Sigmoid colon (tissue), 6 donors: ENCODE measurements at regions not wholly inside any gene's neighbourhood (a gene's known extent, or its start where the extent isn't known, plus 50 kb on each side); places are given as distances from the start of the nearest gene placed in this dataset.
"Not testable (repeated sequence)": the region's sequence is repeated elsewhere in the genome, so short reads cannot be mapped to it uniquely, and the experiment has no call there.

ENCODE experiments used
- DNase-seq: peaks from one replicate; pipeline ENCODE4 v3.0.0-alpha.2; 2019
- H3K27ac ChIP-seq, 4 donors: fragments of 200-600 bp; sonication (generic); one replicate each; pipeline ENCODE4 v1.5.1; 2016 to 2019; ENCODE audit warnings: mild to moderate bottlenecking in 1 of 4
- H3K27me3 ChIP-seq, 3 donors: fragments of 200-600 bp; sonication (generic); one replicate each; pipeline ENCODE4 v1.5.1; 2019; ENCODE audit warnings: mild to moderate bottlenecking in 1 of 3
- H3K36me3 ChIP-seq, 4 donors: fragments of 200-600 bp; sonication (generic); one replicate each; pipeline ENCODE4 v1.5.1; 2016 to 2019
- H3K4me1 ChIP-seq, 4 donors: fragments of 200-600 bp; sonication (generic); one replicate each; pipeline ENCODE4 v1.5.1; 2017 to 2019
- H3K4me3 ChIP-seq, 4 donors: fragments of 200-600 bp; sonication (generic); one replicate each; pipeline ENCODE4 v1.5.1; 2017 to 2019; ENCODE audit warnings: mild to moderate bottlenecking in 2 of 4, moderate library complexity in 1 of 4
- H3K9me3 ChIP-seq, 4 donors: fragments of 200-600 bp in 3 of 4; sonication (generic) in 3 of 4; one replicate each; pipeline versions ENCODE4 v1.5.1 to v1.6.1; 2013 to 2019
- EP300 ChIP-seq, 4 donors: sonication (generic); formaldehyde crosslinking; IDR thresholded peaks; one replicate each; pipeline ENCODE4 v1.6.1; 2017; ENCODE audit warnings: antibody characterized with exemption in 4 of 4
- POLR2A ChIP-seq, 2 donors: fragments of 450-650 bp; IDR thresholded peaks; one replicate each; pipeline ENCODE4 v1.6.1; 2016; ENCODE audit warnings: antibody characterized with exemption in 2 of 2, mild to moderate bottlenecking in 2 of 2, moderate library complexity in 2 of 2
- POLR2AphosphoS5 ChIP-seq, 4 donors: sonication (generic); formaldehyde crosslinking; IDR thresholded peaks; one replicate each; pipeline ENCODE4 v1.6.1; 2017; ENCODE audit warnings: antibody characterized with exemption in 4 of 4
- WGBS, 2 donors: extraction: QIAGEN DNeasy Blood & Tissue Kit; methylation state at CpG; one replicate each; pipeline ENCODE4 v1.1.7; 2013; 5-methylcytosine and 5-hydroxymethylcytosine counted together
- intact Hi-C: fragments of 100-400 bp; cut with DNase I; formaldehyde crosslinking; loops from one replicate; pipeline ENCODE4 v1.15.1; 2023
- TF ChIP-seq, protein P1 (sequence below), 4 experiments: fragments of 450-650 bp in 3 of 4; fragments of 200-600 bp in 1 of 4; IDR thresholded peaks; one replicate each; pipeline ENCODE4 v1.5.1; 2016 to 2019; ENCODE audit warnings: antibody characterized with exemption in 4 of 4, mild to moderate bottlenecking in 3 of 4, moderate library complexity in 2 of 4
- donor health status: healthy with polysubstance abuse.
- donor health status: healthy.

DNA sequence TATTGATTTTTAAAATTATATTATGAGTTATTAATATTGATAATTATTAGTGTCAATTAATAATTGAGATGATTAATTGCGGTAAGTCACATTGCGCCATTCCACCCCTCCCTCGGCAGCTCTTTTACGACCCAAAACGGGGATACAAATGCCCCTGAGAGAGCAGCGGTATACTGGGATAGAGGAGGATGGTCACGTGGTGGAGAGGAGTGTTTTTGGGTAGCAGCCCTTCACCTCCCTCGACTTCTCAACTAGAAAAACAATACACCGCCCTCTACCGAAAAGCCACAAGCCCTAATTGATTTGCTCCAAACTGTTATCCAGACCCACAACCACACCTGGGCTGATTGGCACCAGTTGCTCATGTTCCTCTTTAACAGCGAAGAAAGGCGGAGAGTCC, 71.0 kb downstream of the DAPL1 start:
- H3K4me3 ChIP-seq, H3K36me3 ChIP-seq, H3K9me3 ChIP-seq, intact Hi-C loops, H3K4me1 ChIP-seq, H3K27me3 ChIP-seq, H3K27ac ChIP-seq, DNase-seq: not testable (repeated sequence)
- 88 to 94% methylated on average over 12 of the region's 12 CpGs for WGBS, 2 donors

DNA sequence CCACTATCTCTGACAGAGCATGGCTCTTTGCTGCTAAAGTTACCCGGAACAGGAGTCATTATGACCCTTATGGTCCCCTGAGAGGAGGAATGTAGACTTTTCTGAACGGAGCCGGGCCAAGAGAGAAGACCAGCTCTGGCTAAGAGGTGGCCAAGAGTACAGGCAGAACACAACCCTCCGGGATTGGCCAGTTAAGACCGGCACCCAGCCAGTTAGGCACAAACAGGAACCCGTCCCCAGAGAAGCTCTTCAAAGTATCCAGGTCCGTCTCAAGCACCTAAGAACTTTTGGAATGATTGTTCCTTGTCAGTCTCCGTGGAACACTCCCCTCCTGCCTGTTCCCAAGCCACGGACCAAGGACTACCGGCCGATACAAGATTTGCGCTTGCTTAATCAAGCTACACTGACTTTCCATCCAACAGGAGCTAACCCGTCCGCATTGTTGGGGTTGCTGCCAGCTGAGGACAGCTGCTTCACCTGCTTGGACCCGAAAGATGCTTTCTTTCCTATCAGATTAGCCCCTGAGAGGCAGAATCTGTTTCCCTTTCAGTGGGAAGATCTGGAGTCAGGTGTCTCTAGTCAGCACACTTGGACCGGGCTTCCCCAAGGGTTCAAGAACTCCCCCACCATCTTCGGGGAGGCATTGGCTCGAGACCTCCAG, 72.5 kb downstream of the DAPL1 start:
- H3K36me3 ChIP-seq, H3K4me1 ChIP-seq, DNase-seq, H3K4me3 ChIP-seq, H3K27me3 ChIP-seq, H3K27ac ChIP-seq, H3K9me3 ChIP-seq, intact Hi-C loops: not testable (repeated sequence)
- 92% methylated on average over 18 of the region's 18 CpGs for WGBS, 2 donors

GRCh38 chr2:158868386-158868785, 73.3 kb downstream of the DAPL1 start:
- DNase-seq, intact Hi-C loops, H3K4me1 ChIP-seq, H3K4me3 ChIP-seq, H3K9me3 ChIP-seq, H3K27ac ChIP-seq, H3K36me3 ChIP-seq, H3K27me3 ChIP-seq: not testable (repeated sequence)
- WGBS, 2 donors, result 64 to 80% methylated on average over 7 of the region's 7 CpGs

DNA sequence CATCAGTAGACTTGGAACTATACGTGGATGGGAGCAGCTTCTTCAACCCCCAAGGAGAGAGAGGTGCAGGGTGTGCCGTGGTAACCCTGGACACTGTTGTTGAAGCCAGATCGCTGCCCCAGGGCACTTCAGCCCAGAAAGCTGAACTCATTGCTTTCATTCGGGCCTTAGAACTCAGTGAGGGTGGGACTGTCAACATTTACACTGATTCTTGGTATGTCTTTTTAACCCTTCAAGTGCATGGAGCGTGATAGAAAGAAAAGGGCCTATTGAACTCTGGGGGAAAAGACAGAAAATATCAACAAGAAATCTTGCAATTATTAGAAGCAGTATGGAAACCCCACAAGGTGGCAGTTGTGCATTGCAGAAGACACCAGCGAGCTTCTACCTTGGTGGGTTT, 74.0 kb downstream of the DAPL1 start:
- H3K27me3 ChIP-seq, H3K4me1 ChIP-seq, H3K27ac ChIP-seq, DNase-seq, H3K36me3 ChIP-seq, H3K4me3 ChIP-seq, intact Hi-C loops, H3K9me3 ChIP-seq: not testable (repeated sequence)
- WGBS, 2 donors, result 48 to 71% methylated on average over 4 to 6 of the region's 6 CpGs

- WGBS, 2 donors, result 72 to 87% methylated on average over 11 of the region's 11 CpGs
- intact Hi-C loops, H3K27ac ChIP-seq, DNase-seq, H3K9me3 ChIP-seq, H3K27me3 ChIP-seq, H3K4me3 ChIP-seq, H3K36me3 ChIP-seq, H3K4me1 ChIP-seq: not testable (repeated sequence)
These were observed 74.5 kb downstream of the DAPL1 start for GRCh38 chr2:158869609-158870008.

- no peak overlapping the region for H3K27ac ChIP-seq
- no peaks in the 10 kb centered on the region for H3K36me3 ChIP-seq
- DNase-seq, result no peak
- WGBS, 2 donors, result 94% methylated on average over 16 of the region's 16 CpGs
- intact Hi-C loops, result no loop called here
- no peaks in the 10 kb centered on the region for H3K9me3 ChIP-seq
- H3K27me3 ChIP-seq, result no peaks in the 10 kb centered on the region
- TF ChIP-seq, protein P1, sequence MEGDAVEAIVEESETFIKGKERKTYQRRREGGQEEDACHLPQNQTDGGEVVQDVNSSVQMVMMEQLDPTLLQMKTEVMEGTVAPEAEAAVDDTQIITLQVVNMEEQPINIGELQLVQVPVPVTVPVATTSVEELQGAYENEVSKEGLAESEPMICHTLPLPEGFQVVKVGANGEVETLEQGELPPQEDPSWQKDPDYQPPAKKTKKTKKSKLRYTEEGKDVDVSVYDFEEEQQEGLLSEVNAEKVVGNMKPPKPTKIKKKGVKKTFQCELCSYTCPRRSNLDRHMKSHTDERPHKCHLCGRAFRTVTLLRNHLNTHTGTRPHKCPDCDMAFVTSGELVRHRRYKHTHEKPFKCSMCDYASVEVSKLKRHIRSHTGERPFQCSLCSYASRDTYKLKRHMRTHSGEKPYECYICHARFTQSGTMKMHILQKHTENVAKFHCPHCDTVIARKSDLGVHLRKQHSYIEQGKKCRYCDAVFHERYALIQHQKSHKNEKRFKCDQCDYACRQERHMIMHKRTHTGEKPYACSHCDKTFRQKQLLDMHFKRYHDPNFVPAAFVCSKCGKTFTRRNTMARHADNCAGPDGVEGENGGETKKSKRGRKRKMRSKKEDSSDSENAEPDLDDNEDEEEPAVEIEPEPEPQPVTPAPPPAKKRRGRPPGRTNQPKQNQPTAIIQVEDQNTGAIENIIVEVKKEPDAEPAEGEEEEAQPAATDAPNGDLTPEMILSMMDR (IDR thresholded peaks at IDR 0.05), result no peak
- TF ChIP-seq EP300 (IDR thresholded peaks at IDR 0.05) (no peak), POLR2AphosphoS5 (IDR thresholded peaks at IDR 0.05) (no peak)
- no peak overlapping the region for H3K4me3 ChIP-seq
- H3K4me1 ChIP-seq, result no peaks in the 10 kb centered on the region
These were observed 82.9 kb downstream of the DAPL1 start for GRCh38 chr2:158878003-158878402.

- intact Hi-C loops, result no loop called here
- H3K4me3 ChIP-seq, result no peak overlapping the region
- TF ChIP-seq, protein P1 (IDR thresholded peaks at IDR 0.05), result no peak
- TF ChIP-seq POLR2A (IDR thresholded peaks at IDR 0.05) (no peak), POLR2AphosphoS5 (IDR thresholded peaks at IDR 0.05) (no peak), EP300 (IDR thresholded peaks at IDR 0.05) (no peak)
- no peaks in the 10 kb centered on the region for H3K36me3 ChIP-seq
- WGBS, 2 donors, result 92 to 96% methylated on average over 17 of the region's 17 CpGs
- H3K9me3 ChIP-seq, result no peaks in the 10 kb centered on the region
- DNase-seq, result no peak
- H3K27ac ChIP-seq, result no peak overlapping the region
- no peaks in the 10 kb centered on the region for H3K27me3 ChIP-seq
- H3K4me1 ChIP-seq, result no peaks in the 10 kb centered on the region
These were observed 84.2 kb downstream of the DAPL1 start for GRCh38 chr2:158879229-158879903.
